IPS-NIHi7 (cell line): ENCODE measurements at regions not wholly inside any gene's neighbourhood (a gene's known extent, or its start where the extent isn't known, plus 50 kb on each side); places are given as distances from the start of the nearest gene placed in this dataset.
"Not testable (repeated sequence)": the region's sequence is repeated elsewhere in the genome, so short reads cannot be mapped to it uniquely, and the experiment has no call there.

Experiments used
- DNase-seq: peaks from one replicate; pipeline ENCODE4 v3.0.0; 2012; ENCODE audit warnings: mixed read lengths; ENCODE audit errors: extremely low spot score

DNA sequence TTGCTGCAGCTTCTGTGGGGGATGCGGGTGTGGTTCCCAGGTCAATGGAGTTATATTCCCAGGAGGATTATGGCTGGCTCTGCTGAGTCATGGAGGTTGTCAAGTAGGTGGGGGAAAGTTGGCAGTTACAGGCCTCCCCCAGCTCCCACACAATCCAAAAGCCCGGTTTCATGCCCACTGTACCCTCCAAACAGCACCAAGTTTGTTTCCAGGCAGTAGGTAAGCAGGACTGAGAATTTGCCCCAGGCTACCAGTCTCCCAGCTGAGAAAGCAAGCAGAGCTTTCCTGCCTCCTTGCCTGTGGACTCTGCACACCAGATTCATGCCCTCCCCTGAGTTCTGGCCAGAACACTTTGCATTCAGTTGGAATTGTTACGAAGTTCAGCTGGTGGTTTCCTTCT lies 578.2 kb downstream of the MEI4 start:
- DNase-seq, result no peak

DNA sequence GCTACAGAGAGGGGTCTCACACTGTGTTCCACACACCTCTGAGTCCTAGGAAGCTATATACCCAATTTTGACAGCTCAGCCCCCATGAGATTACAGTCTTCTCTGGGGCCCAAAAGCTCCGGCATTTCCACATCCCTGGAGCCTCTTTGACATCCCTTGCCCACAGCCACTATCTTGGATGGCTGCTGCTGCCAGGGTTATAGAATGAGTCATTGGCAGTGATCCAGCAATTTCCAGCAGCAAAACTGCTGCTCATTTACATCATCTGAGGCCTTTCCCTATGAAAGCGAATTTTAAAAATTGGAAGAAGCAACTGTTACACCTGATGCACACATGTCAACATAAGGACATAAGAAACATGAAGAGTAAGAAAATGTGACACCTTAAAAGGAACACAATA lies 590.7 kb downstream of the MEI4 start:
- DNase-seq, result no peak

DNA sequence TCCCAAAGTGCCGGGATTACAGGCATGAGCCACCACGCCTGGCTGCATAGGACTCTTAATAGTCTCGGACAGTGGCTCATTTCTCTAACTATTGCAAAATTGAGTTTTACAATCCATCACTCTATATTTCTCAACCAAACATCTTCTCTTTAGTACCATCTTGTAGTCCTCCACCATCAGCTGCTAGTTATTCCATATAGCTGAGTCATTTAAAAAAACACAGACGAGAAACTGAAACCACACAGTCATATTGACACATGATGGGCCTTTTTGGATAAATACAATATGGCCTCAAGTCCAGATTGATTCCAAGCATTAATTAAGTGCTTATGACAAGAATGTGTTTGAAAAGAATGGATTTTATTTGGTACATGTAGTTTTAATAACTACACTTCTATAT lies 599.1 kb downstream of the MEI4 start:
- DNase-seq, result no peak

DNA sequence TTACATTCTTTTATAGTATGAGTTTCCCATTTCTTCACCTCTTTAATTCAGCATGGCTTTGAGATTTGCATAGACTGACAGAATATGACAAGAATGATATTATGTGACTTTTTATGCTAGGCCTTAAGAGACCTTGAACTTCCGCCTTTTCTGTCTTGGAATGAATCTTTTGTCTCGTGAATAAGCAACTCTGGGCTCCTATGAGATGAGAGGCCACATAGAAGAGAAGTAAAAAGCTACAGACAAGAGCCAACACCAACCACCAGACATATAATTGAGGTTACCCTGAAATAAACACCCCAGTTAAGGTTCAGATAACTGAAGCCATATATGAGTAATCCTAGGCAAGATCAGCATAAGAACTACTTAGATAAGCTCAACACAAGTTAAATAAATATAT lies 600.8 kb downstream of the MEI4 start:
- no peak for DNase-seq

DNA sequence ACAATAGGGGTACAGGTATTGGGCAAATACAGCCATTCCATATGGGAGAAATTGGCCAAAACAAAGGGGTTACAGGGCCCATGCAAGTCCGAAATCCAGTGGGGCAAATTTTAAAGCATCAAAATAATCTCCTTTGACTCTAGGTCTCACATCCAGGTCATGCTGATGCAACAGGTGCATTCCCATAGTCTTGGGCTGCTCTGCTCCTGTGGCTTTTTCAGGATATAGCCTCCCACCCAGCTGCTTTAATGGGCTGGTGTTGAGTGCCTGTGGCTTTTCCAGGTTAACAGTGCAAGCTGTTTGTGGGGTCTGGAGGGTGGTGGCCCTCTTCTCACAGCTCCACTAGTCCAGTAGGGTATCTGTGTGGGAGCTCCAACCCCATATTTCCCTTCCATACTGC lies 607.1 kb downstream of the MEI4 start:
- no peak for DNase-seq

DNA sequence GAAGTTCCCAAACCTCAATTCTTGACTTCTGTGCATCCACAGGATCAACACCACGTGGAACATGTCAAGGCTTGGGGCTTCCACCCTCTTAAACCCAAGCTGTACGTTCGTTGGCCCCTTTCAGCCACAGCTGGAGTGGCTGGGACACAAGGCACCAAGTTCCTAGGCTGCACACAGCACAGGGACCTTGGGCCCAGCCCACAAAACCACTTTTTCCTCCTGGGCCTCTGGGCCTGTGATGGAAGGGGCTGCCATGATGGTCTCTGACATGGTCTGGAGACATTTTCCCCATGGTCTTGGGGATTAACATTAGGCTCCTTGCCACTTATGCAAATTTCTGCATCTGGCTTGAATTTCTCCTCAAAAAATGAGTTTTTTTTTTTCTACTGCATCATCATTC lies 606.9 kb upstream of the IRAK1BP1 start:
- DNase-seq, result not testable (repeated sequence)

DNA sequence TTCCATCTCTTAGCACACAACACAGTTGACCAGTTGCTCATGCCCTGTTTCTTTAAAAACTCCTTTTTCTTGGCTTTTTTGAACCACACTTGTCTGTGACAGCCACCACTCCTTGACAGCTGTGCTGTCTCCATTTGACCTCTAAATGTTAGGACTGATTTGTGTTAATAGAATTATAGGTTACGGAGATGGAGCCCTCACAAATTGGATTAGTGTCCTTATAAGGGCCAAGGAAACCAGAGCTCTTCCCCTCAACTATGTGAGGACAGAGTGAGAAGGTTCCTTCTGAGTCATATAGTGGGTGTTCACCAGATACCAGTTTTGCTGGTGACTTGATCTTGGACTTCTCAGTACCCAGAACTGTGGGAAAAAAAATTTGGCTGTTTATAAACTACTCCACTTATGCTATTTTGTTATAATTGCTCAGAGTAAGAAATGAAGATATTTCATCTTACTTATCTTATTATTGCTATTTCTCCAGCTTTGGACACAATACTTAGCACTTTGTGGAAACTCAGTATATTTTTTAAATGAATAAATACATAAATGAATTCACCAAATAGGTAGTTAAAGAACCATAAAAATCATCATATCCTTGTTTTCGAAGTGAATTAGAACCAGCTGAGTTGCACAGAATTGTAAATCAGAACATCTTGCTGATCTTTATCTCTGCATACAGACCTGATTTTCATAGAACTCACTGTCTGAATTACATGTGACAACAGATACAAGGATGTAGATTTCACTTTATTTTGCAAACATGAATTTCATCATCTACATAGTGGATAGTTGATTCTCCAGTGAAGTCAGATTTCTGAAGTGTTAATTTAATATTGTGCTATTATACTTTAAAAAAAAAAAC lies 598.5 kb upstream of the IRAK1BP1 start:
- no peak for DNase-seq

DNA sequence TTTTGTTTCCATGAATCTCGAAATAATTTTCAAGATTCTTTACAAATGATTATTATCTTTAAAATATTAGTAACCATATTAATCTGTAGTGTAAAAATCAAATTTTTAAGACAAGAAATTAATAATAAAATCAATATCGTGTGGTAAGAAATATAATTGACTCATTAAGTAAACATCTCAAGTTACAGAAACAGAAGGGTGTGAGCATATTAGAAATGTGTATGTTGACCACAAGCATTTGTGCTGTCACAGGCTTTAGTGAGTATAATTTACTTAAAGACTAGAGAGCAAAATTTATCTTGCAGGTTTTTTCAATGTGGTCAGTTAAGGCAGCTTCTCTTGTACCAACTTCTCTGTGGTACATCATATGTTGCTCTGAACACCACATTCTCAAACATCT lies 566.5 kb upstream of the IRAK1BP1 start:
- no peak for DNase-seq

DNA sequence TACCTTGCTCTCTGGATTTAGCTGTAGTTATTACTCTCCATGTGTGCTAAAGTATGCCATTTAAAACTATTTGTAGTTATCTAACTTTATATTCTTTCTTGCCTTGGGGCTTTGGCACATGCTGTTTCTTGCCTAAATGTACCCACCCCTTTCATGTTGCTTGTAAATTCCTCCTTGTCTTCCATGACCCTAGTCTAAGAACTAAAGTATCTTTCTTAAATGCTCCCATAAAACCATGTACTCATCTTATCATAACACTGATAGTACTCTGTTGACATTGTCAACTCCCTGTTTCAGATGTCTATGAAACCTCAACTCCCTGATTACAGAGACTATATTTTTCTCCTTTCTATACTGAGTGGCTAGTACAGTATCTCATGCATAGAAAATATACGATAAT lies 564.9 kb upstream of the IRAK1BP1 start:
- no peak for DNase-seq

DNA sequence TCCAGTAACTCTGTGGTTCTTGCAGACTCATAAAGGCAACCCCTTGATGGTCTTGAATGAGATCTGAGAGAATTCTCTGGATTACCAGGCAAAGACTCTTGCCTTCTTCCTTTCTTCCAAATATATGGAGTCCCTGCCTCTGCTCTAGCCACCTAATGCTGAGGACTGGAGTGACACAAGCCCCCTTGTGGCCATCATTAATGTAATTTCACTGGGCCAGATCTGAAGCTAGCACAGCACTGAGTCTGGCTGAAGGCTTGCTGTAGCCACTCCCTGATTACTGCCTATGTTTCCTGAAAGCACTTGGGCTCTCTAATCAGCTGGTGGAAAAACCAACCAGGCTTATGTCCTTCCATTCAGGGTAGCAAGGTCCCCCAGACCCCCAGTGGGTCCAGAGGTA lies 559.3 kb upstream of the IRAK1BP1 start:
- peak; percentile 57 for DNase-seq

DNA sequence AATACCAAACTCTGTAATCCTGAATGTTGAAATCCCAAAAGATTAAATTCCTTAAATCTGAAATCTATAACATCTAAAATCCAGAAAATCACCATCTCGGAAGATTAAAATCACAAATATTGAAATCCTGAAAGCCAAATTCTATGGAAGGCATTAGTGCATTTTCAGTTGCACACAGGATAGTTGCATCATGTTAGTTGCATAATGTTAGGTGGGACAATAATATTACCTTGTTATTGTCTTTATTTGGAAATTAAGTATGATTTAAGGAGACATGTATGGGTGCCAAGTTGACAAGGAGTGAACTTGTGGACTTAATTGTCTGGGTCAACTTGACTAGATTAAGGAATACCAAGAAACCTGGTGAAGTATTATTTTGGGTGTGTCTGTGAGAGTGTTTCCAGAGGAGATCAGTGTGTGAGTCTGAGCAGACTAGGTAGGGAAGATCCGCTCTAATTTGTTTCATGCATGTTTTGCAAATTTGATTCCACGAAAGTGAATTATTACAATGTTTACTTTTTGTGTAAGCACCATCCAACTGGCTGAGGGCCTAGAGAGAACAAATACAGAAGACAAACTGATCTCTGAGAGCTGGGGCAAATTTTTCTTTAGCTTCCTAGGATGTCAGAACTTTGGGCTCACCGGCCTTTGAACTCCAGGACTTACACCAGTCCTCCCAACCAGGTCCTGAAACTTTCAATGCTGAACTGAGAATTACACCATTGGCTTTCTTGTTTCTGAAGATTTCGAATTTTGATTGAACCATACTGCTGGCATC lies 545.1 kb upstream of the IRAK1BP1 start:
- no peak for DNase-seq

DNA sequence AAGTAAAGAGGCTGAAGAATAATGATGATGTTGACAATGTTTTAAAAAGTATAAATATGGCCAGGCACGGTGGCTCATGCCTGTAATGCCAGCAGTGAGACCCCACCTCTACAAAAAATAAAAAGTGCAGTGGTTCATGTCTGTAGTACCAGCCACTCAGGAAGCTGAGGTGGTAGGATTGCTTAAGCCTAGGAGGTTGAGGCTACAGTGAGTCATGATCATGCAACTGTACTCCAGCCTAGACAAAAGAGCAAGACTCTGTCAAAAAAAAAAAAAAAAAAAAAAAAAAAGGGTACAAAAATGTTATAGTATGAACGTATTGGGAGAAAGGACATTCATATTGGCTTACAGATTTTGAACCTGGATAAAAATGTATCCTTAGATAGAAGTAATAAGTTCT lies 543.1 kb upstream of the IRAK1BP1 start:
- no peak for DNase-seq

DNA sequence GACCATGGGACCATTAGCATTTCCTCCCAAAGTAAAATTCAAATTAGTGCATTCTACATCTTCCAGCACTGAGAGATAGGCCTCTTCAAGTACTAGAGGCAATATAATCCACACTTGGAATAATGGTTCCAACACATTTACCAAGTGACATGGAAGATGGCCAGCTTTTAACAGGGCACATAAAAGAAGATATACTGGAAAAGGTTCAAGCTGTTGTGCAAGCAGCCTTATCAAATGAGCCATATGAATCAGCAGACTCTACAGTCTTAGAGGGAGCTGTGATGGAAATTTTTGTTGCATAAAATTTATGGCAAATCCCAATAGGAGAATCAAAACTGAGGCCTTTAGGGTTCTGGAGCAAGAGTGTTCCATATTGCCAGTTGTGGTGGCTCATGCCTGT lies 526.6 kb upstream of the IRAK1BP1 start:
- DNase-seq, result no peak

DNA sequence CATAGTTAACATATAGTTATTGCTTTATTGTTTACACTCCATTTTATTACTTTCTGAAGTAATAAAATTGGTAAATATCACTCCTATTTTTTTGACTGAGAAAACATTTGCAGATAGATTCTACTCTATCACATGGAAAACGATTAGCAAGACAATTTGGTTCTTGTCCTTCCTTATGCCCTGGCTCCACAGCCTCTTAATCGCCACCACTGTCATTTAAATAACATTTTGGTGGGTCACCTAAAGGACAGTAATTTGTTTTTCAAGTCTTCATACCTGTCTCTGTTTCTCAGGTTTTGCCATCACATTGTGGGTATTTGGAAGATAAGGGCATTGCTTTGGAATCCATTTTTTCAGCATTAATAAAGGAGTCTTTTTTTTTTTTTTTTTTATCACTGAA lies 521.5 kb upstream of the IRAK1BP1 start:
- DNase-seq, result no peak

DNA sequence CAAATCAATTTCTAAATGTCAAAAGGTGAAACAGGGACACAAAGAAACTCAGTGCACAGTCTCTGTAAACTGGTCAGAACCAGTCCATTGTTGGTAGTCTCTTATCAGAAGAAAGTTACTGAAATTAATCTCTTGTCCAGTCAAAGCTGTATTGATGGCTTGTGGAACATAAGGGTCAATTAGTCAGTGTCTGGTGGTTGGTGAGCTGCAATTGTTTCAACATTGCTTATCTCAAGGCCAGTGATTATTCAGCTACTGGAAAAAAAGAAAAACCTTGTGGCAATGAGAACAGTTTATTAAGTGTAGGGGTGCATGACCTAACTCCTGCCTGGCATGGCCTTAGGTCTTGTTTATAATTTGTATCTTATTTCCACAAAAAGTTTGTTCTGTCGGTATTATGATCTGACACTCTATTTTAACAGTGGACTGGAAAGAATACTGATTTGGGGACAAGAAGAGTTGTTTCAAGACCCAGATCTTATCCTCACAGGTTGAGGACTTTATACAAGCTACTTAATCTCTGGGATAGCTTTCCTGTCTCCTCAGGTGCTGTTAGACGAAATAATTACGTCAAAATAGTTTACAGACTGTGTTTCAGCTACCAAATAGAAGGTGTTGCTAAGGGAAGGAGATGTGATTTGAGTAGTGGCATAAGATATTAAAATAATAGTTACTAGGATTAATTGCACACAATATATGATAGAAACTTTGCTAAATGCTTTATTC lies 520.0 kb upstream of the IRAK1BP1 start:
- DNase-seq, result no peak

DNA sequence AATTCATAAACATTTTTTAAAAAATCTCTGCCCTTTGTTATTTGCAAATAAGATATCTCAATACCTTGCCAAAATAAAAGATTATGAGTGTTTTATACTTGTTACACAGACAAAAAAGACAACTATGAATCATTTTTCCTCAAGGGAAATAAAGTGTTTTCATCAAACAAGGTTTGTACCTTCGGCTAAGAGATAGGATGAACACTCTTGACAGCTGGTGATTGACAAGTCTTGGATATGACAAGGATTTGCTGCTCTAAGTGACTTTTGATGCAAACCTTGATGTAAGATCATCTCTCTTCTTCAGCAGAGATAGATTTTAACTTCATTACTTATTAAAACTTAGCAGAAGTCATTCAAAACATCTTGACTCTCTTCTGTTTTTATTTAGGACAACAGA lies 514.3 kb upstream of the IRAK1BP1 start:
- no peak for DNase-seq

DNA sequence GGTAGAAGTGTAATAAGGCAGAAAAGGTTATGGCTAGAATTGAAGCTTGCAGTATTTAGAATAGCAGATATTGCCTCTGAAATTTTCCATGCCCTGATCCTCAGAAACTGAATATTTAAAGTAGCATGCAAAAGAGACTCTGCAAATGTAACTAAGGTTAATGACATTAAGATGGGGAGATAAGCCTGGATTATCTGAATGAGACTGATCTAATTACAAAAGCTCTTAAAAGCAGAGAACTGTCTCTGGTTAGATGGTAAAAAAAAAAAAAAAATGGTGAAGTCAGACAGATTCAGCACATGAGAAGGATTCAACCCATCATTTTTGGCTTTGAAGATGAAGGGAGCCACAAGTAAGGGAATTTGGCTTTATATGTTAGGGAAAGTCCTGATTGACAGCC lies 503.7 kb upstream of the IRAK1BP1 start:
- no peak for DNase-seq

DNA sequence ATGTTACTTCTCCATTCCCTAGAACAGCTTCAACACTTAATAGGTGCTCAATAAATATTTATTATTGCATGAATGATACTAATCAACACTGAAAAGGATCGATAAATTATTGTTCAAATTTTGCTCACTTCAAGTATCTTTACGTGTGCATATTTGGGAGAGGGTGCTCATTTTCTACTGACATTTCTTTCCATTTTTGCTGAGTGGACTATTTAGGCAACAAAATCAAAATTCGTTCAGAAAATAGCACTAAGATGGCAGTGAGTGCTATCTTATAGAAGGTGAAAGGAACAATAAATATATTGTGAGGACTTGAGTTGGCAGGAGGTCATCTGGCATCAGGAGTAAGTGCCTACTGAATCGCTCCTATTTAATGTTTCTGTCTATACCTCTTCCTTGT lies 501.9 kb upstream of the IRAK1BP1 start:
- DNase-seq, result no peak

DNA sequence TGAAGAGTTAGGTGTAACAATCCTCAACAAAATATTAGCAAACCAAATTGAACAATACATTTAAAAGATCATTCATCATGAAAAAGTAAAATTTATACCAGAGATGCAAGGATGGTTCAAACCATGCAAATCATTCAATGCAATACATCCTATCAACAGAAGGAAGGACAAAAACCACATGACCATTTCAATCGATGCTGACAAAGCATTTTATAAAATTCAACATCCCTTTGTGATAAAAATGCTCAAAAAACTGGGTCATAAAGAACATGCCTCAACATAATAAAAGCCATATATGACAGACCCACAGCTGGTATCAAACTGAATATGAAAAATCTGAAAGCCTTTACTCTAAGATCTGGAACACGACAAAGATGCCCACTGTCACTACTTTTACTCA lies 490.3 kb upstream of the IRAK1BP1 start:
- DNase-seq, result no peak

DNA sequence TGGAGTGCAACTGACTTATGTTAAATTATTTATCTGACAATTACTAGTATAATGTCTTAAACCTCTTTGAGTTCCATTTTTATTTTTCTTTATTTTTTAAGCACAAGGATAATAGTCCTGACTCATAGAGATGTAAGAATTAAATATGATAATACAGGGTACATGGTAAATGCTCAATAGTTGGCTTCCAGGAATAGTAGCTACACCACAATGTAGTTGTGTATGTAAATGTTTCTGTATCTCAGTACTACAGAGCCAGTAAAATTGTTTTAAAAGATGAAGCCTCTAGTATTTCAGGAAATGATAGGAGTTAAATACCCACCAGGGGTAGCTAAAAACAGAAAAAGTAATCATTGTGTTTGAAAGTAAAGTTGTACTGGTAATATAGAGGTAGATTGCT lies 487.4 kb upstream of the IRAK1BP1 start:
- no peak for DNase-seq

DNA sequence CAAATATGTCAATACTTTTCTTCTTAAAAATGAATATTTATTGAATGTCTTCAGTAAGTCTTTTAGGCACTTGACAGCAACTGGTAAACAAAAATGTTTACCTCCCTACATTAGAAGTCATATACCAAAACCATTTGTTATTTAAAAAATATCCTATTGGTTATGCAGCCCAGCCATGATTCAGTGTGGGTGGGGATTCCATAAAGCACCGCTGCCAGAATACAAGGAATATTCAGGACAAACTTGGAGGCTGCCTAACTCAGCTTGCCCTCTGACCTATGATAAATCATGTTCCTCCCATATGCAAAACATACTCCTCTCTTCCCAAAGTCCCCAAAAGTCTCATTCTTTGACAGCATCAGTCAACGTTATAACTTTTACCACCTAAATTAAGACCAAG lies 486.8 kb upstream of the IRAK1BP1 start:
- no peak for DNase-seq

DNA sequence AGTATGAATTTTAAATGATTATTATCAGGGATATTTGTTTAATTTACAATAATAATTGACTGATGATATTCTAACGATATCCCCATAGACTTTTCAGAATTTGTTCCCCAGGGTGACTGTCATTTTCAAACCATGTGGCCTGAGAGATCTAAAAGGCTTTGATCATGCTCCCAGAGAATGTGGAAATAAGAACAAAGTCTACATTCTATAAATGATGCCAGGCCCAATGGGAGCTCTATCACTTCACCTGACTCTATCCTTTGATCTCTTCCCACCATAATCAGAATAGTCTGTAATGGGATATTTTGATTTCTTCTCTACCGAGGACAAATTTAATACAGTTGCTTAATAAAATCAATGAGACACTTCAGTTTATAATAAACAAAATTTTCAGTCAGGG lies 483.4 kb upstream of the IRAK1BP1 start:
- no peak for DNase-seq

DNA sequence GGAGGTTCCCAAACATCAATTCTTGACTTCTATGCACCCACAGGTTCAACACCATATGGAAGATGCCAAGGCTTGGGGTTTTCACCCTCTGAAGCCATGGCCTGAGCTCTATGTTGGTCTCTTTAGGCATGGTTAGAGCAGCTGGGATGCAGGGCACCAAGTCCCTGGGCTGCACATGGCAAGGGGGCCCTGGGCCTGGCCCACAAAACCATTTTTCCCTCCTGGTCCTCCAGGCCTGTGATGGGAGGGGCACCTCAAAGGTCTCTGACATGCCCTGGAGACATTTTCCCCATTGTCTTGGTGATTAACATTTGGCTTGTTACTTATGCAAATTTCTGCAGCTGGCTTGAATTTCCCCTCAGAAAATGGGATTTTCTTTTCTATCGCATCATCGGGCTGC lies 480.5 kb upstream of the IRAK1BP1 start:
- DNase-seq, result not testable (repeated sequence)
